ENCODE measurements at regions not wholly inside any gene's neighbourhood (a gene's known extent, or its start where the extent isn't known, plus 50 kb on each side); places are given as distances from the start of the nearest gene placed in this dataset.
A peak's percentile ranks its signal among the peaks of the same experiment; 100 is the strongest.

- no peaks in the 10 kb centered on the region for H3K9me3 ChIP-seq
- intact Hi-C loops (cut with DNase I; ENCODE audit: low total_unique reads), result loop anchor here (5.0 kb wide), 1 partner anchor 1622 kb away; no protein-coding TSS in a partner anchor
- peaks cover 0 to 21% of the 10 kb centered on the region in 2 donors for H3K27me3 ChIP-seq
- no peaks in the 10 kb centered on the region for H3K4me1 ChIP-seq
- peak in 1 of 2 donors; percentile 56 for DNase-seq
- no peak overlapping the region for H3K4me3 ChIP-seq
- H3K36me3 ChIP-seq, result no peaks in the 10 kb centered on the region
- no peak overlapping the region for H3K27ac ChIP-seq
- TF ChIP-seq CTCF (IDR thresholded peaks at IDR 0.05), result no peak
These were observed 63.1 kb upstream of the HPCAL1 start for GRCh38 chr2:10239561-10239967.

- TF ChIP-seq CTCF (IDR thresholded peaks at IDR 0.05), result no peak
- H3K27ac ChIP-seq, result no peak overlapping the region
- H3K36me3 ChIP-seq, result no peaks in the 10 kb centered on the region
- H3K9me3 ChIP-seq, result no peaks in the 10 kb centered on the region
- peaks cover 0 to 16% of the 10 kb centered on the region in 2 donors for H3K27me3 ChIP-seq
- intact Hi-C loops (cut with DNase I; ENCODE audit: low total_unique reads), result no loop called here
- H3K4me3 ChIP-seq, result no peak overlapping the region
- peak in 1 of 2 donors; percentile 50 for DNase-seq
- H3K4me1 ChIP-seq, result no peaks in the 10 kb centered on the region
These were observed 62.5 kb upstream of the HPCAL1 start for GRCh38 chr2:10240161-10240681.

- no peak overlapping the region for H3K27ac ChIP-seq
- H3K36me3 ChIP-seq, result no peaks in the 10 kb centered on the region
- H3K4me3 ChIP-seq, result no peak overlapping the region
- peak in 1 of 2 donors; percentile 54 for DNase-seq
- H3K9me3 ChIP-seq, result no peaks in the 10 kb centered on the region
- H3K27me3 ChIP-seq, result peaks cover 0 to 14% of the 10 kb centered on the region in 2 donors
- no peaks in the 10 kb centered on the region for H3K4me1 ChIP-seq
- intact Hi-C loops (cut with DNase I; ENCODE audit: low total_unique reads), result no loop called here
- TF ChIP-seq CTCF (IDR thresholded peaks at IDR 0.05), result no peak
These were observed 61.6 kb upstream of the HPCAL1 start for GRCh38 chr2:10240911-10241610.

- H3K27ac ChIP-seq, result no peak overlapping the region
- TF ChIP-seq CTCF (IDR thresholded peaks at IDR 0.05), result no peak
- peaks cover 0 to 12% of the 10 kb centered on the region in 2 donors for H3K27me3 ChIP-seq
- H3K36me3 ChIP-seq, result no peaks in the 10 kb centered on the region
- H3K9me3 ChIP-seq, result no peaks in the 10 kb centered on the region
- H3K4me1 ChIP-seq, result no peaks in the 10 kb centered on the region
- no peak overlapping the region for H3K4me3 ChIP-seq
- DNase-seq, result peak in 1 of 2 donors; percentile 55
- intact Hi-C loops (cut with DNase I; ENCODE audit: low total_unique reads), result no loop called here
These were observed 60.9 kb upstream of the HPCAL1 start for GRCh38 chr2:10241641-10242430.

GRCh38 chr2:10242451-10242850 lies 60.3 kb upstream of the HPCAL1 start:
- TF ChIP-seq CTCF (IDR thresholded peaks at IDR 0.05), result no peak
- intact Hi-C loops (cut with DNase I; ENCODE audit: low total_unique reads), result no loop called here
- DNase-seq, result peak in 1 of 2 donors; percentile 27

More at GRCh38 chr2:10242451-10242850, 60.3 kb upstream of the HPCAL1 start:
- H3K9me3 ChIP-seq, result no peaks in the 10 kb centered on the region
- H3K4me1 ChIP-seq, result no peaks in the 10 kb centered on the region
- H3K27ac ChIP-seq, result no peak overlapping the region
- H3K27me3 ChIP-seq, result peaks cover 0 to 8% of the 10 kb centered on the region in 2 donors
- no peaks in the 10 kb centered on the region for H3K36me3 ChIP-seq
- H3K4me3 ChIP-seq, result no peak overlapping the region
